ENCODE measurements at regions not wholly inside any gene's neighbourhood (a gene's known extent, or its start where the extent isn't known, plus 50 kb on each side); places are given as distances from the start of the nearest gene placed in this dataset.

- no peak overlapping the region for H3K18ac ChIP-seq (ENCODE audit: extremely low read depth, low read length)
- TF ChIP-seq POLR2AphosphoS5 (IDR thresholded peaks at IDR 0.05; ENCODE audit: low read depth, low read length) = no peak
- no peak for TF ChIP-seq SP2 (IDR thresholded peaks at IDR 0.05; ENCODE audit: low read length)
- no peak for TF ChIP-seq POU5F1 (IDR thresholded peaks at IDR 0.05; ENCODE audit: low read depth, low read length)
Observed at GRCh38 chr16:7912132-7912531, 579.5 kb downstream of the RBFOX1 start.

More at GRCh38 chr16:7912132-7912531, 579.5 kb downstream of the RBFOX1 start:
- no peak overlapping the region for H2BK12ac ChIP-seq (ENCODE audit: low read depth, low read length)
- no peak overlapping the region for H4K5ac ChIP-seq (ENCODE audit: insufficient read length, low read depth, low read length)
- H3K4me3 ChIP-seq (ENCODE audit: extremely low read depth in 1 of 4, insufficient read depth in 2 of 4, low read depth in 3 of 4, low read length in 4 of 4) = no peak overlapping the region
- H2BK15ac ChIP-seq (ENCODE audit: low read length) = no peak overlapping the region
- H2AK5ac ChIP-seq (ENCODE audit: low read depth, low read length) = no peak overlapping the region
- no peaks in the 10 kb centered on the region for H3K23me2 ChIP-seq (ENCODE audit: low read depth, low read length)
- no peak overlapping the region for H4K91ac ChIP-seq (replicated peaks; ENCODE audit: insufficient read length, low read length)
- H2BK20ac ChIP-seq (ENCODE audit: low read length) = no peak overlapping the region
- no peaks in the 10 kb centered on the region for H3K4me1 ChIP-seq (replicated peaks in 1 of 4; ENCODE audit: control insufficient read depth in 3 of 4, insufficient read depth in 4 of 4, low read length in 3 of 4)
- no peak for DNase-seq (ENCODE audit: low read depth in 1 of 2, low spot score in 2 of 2)
- H3K56ac ChIP-seq (replicated peaks; ENCODE audit: insufficient read length, low read depth, low read length) = no peak overlapping the region
- H3K36me3 ChIP-seq (ENCODE audit: control insufficient read depth in 2 of 4, insufficient read depth in 4 of 4, low read length in 3 of 4) = no peaks in the 10 kb centered on the region
- no peaks in the 10 kb centered on the region for H3K27me3 ChIP-seq (replicated peaks in 1 of 4; ENCODE audit: control insufficient read depth in 3 of 4, extremely low read depth in 1 of 4, insufficient read depth in 3 of 4, low read length in 3 of 4)
- CTCF ChIA-PET (ENCODE audit: partially characterized antibody) = interaction anchor here (1.4 kb wide), 1 partner anchor 90 kb away, joined by 3 read pairs; no protein-coding TSS in a partner anchor
- H2BK5ac ChIP-seq (ENCODE audit: low read depth, low read length) = no peak overlapping the region
- H3K4me2 ChIP-seq (ENCODE audit: insufficient read depth in 1 of 2, low read depth in 2 of 2, low read length in 2 of 2) = no peak overlapping the region
- H3K27ac ChIP-seq (ENCODE audit: low read depth, low read length) = no peak overlapping the region
- no peak overlapping the region for H4K8ac ChIP-seq (ENCODE audit: extremely low read depth, insufficient read depth, low read length)
- H3K14ac ChIP-seq (ENCODE audit: insufficient read length) = no peak overlapping the region
- H2BK120ac ChIP-seq (replicated peaks; ENCODE audit: low read depth, low read length) = no peak overlapping the region
- no peak overlapping the region for H3K4ac ChIP-seq (replicated peaks; ENCODE audit: insufficient read length, low read depth, low read length)
- no peak overlapping the region for H3K23ac ChIP-seq (ENCODE audit: insufficient read length)
- H3K9ac ChIP-seq (replicated peaks in 1 of 4; ENCODE audit: extremely low read depth in 1 of 4, low read depth in 3 of 4, low read length in 3 of 4) = no peak overlapping the region
- POLR2A ChIA-PET (ENCODE audit: partially characterized antibody) = no interaction called here
- H4K20me1 ChIP-seq (replicated peaks in 1 of 2; ENCODE audit: control insufficient read depth in 1 of 2, insufficient read depth in 2 of 2, low read length in 2 of 2) = no peaks in the 10 kb centered on the region
- H3K9me3 ChIP-seq (ENCODE audit: insufficient read depth in 2 of 2, low read depth in 1 of 2, low read length in 1 of 2) = no peaks in the 10 kb centered on the region
- no peak for FAIRE-seq
- no peaks in the 10 kb centered on the region for H3K79me1 ChIP-seq (ENCODE audit: low read depth, low read length)
- no peak overlapping the region for H2AFZ ChIP-seq (ENCODE audit: low read length)
- no peaks in the 10 kb centered on the region for H3K79me2 ChIP-seq (ENCODE audit: control insufficient read depth in 1 of 2, insufficient read depth in 2 of 2, low read length in 2 of 2)
- WGBS, 2 experiments (ENCODE audit: extremely low coverage in 1 of 2, insufficient coverage in 1 of 2, insufficient read length in 1 of 2, insufficient replicate concordance in 2 of 2, low coverage in 1 of 2, low lambda C conversion rate in 2 of 2, missing lambda C conversion rate in 1 of 2) = 98% methylated on average over 3 of the region's 3 CpGs; no CpG with 5 or more reads in 1 of the 2 experiments
